Suprapubic skin (tissue), 4 donors: ENCODE measurements at regions not wholly inside any gene's neighbourhood (a gene's known extent, or its start where the extent isn't known, plus 50 kb on each side); places are given as distances from the start of the nearest gene placed in this dataset.
"Not testable (repeated sequence)": the region's sequence is repeated elsewhere in the genome, so short reads cannot be mapped to it uniquely, and the experiment has no call there.

Experiments used
- DNase-seq, 2 donors: peaks; one replicate each; pipeline ENCODE4 v3.0.0-alpha.2; 2019; ENCODE audit warnings: low spot score in 2 of 2
- H3K27ac ChIP-seq: fragments of 200-600 bp; sonication (generic); one replicate; pipeline ENCODE4 v1.5.1; 2019
- H3K27me3 ChIP-seq: fragments of 200-600 bp; sonication (generic); one replicate; pipeline ENCODE4 v1.5.1; 2019
- H3K36me3 ChIP-seq: fragments of 200-600 bp; sonication (generic); one replicate; pipeline ENCODE4 v1.5.1; 2019
- H3K4me1 ChIP-seq: fragments of 200-600 bp; sonication (generic); one replicate; pipeline ENCODE4 v1.5.1; 2019
- H3K4me3 ChIP-seq: fragments of 200-600 bp; sonication (generic); one replicate; pipeline ENCODE4 v1.5.1; 2019; ENCODE audit warnings: mild to moderate bottlenecking
- H3K9me3 ChIP-seq: fragments of 200-600 bp; sonication (generic); one replicate; pipeline ENCODE4 v1.5.1; 2019
- CTCF ChIP-seq, 2 donors: fragments of 200-600 bp in 1 of 2; fragments of 450-650 bp in 1 of 2; sonication (generic) in 1 of 2; IDR thresholded peaks; one replicate each; pipeline ENCODE4 v1.5.1; 2016 to 2019; ENCODE audit warnings: antibody characterized with exemption in 2 of 2, mild to moderate bottlenecking in 1 of 2, moderate library complexity in 1 of 2
- EP300 ChIP-seq: sonication (generic); formaldehyde crosslinking; IDR thresholded peaks from one replicate; pipeline ENCODE4 v1.6.1; 2017; ENCODE audit warnings: antibody characterized with exemption
- POLR2A ChIP-seq, 2 donors: fragments of 450-650 bp; IDR thresholded peaks; one replicate each; pipeline ENCODE4 v1.6.1; 2017; ENCODE audit warnings: antibody characterized with exemption in 2 of 2, mild to moderate bottlenecking in 2 of 2, moderate library complexity in 2 of 2
- POLR2AphosphoS5 ChIP-seq, 3 donors: sonication (generic); formaldehyde crosslinking; IDR thresholded peaks; one replicate each; pipeline ENCODE4 v1.6.1; 2017; ENCODE audit warnings: antibody characterized with exemption in 3 of 3
- whole genome bisulfite sequencing: methylation state at CpG from one replicate; pipeline ENCODE4 v1.1.5; 2018; 5-methylcytosine and 5-hydroxymethylcytosine counted together

GRCh38 chr12:24664161-24664880 lies 284.6 kb downstream of the BCAT1 start:
- Histone ChIP-seq H3K36me3 (no peaks in the 10 kb centered on the region), H3K4me1 (no peaks in the 10 kb centered on the region), H3K27ac (no peak overlapping the region), H3K4me3 (no peak overlapping the region), H3K9me3 (no peaks in the 10 kb centered on the region), H3K27me3 (no peaks in the 10 kb centered on the region)
- DNase-seq = no peak
- TF ChIP-seq EP300 = no peak
- no peak for TF ChIP-seq CTCF (IDR thresholded peaks at IDR 0.05)
- TF ChIP-seq POLR2A (IDR thresholded peaks at IDR 0.05) = no peak
- no peak for TF ChIP-seq POLR2AphosphoS5 (IDR thresholded peaks at IDR 0.05)
- WGBS = 89% methylated on average over 9 of the region's 9 CpGs

- H3K27me3 ChIP-seq = no peaks in the 10 kb centered on the region
- no peak overlapping the region for H3K27ac ChIP-seq
- no peaks in the 10 kb centered on the region for H3K9me3 ChIP-seq
- no peak for DNase-seq
- WGBS = 53% methylated on average over 5 of the region's 5 CpGs
- TF ChIP-seq POLR2AphosphoS5 (IDR thresholded peaks at IDR 0.05) (no peak), POLR2A (IDR thresholded peaks at IDR 0.05) (no peak), CTCF (IDR thresholded peaks at IDR 0.05) (no peak), EP300 (no peak)
- no peak overlapping the region for H3K4me3 ChIP-seq
- no peaks in the 10 kb centered on the region for H3K4me1 ChIP-seq
- no peaks in the 10 kb centered on the region for H3K36me3 ChIP-seq
These were observed 287.2 kb downstream of the BCAT1 start for GRCh38 chr12:24661657-24662096.

- no peak for DNase-seq
- Histone ChIP-seq H3K27ac (no peak overlapping the region), H3K36me3 (no peaks in the 10 kb centered on the region), H3K4me3 (no peak overlapping the region), H3K27me3 (no peaks in the 10 kb centered on the region), H3K4me1 (no peaks in the 10 kb centered on the region), H3K9me3 (no peaks in the 10 kb centered on the region)
- TF ChIP-seq POLR2A (IDR thresholded peaks at IDR 0.05) = no peak
- TF ChIP-seq EP300 = no peak
- TF ChIP-seq CTCF (IDR thresholded peaks at IDR 0.05) = no peak
- TF ChIP-seq POLR2AphosphoS5 (IDR thresholded peaks at IDR 0.05) = no peak
- 97% methylated on average over 1 of the region's 1 CpG for WGBS
These were observed 289.9 kb downstream of the BCAT1 start for GRCh38 chr12:24659016-24659415.

- not testable (repeated sequence) for H3K4me1 ChIP-seq, DNase-seq, H3K36me3 ChIP-seq, H3K27me3 ChIP-seq, H3K9me3 ChIP-seq, H3K4me3 ChIP-seq, H3K27ac ChIP-seq
- 83% methylated on average over 4 of the region's 4 CpGs for WGBS
These were observed 294.6 kb downstream of the BCAT1 start for GRCh38 chr12:24654344-24654743.

- H3K27me3 ChIP-seq = no peaks in the 10 kb centered on the region
- no peaks in the 10 kb centered on the region for H3K9me3 ChIP-seq
- 69% methylated on average over 4 of the region's 4 CpGs for WGBS
- no peaks in the 10 kb centered on the region for H3K4me1 ChIP-seq
- no peak overlapping the region for H3K4me3 ChIP-seq
- no peak overlapping the region for H3K27ac ChIP-seq
- H3K36me3 ChIP-seq = no peaks in the 10 kb centered on the region
- DNase-seq = no peak
- TF ChIP-seq EP300 = no peak
- no peak for TF ChIP-seq POLR2A (IDR thresholded peaks at IDR 0.05)
- TF ChIP-seq CTCF (IDR thresholded peaks at IDR 0.05) = no peak
- TF ChIP-seq POLR2AphosphoS5 (IDR thresholded peaks at IDR 0.05) = no peak
These were observed 299.3 kb downstream of the BCAT1 start for GRCh38 chr12:24649634-24650033.

- TF ChIP-seq POLR2A (IDR thresholded peaks at IDR 0.05) (no peak), EP300 (no peak), POLR2AphosphoS5 (IDR thresholded peaks at IDR 0.05) (no peak), CTCF (IDR thresholded peaks at IDR 0.05) (no peak)
- Histone ChIP-seq H3K36me3 (no peaks in the 10 kb centered on the region), H3K9me3 (no peaks in the 10 kb centered on the region), H3K4me1 (no peaks in the 10 kb centered on the region), H3K4me3 (no peak overlapping the region), H3K27ac (no peak overlapping the region), H3K27me3 (no peaks in the 10 kb centered on the region)
- no peak for DNase-seq
- WGBS = 59% methylated on average over 3 of the region's 3 CpGs
These were observed 299.7 kb downstream of the BCAT1 start for GRCh38 chr12:24649209-24649608.
